Stimulated activated CD4-positive, alpha-beta T cell treated with anti-CD3 and anti-CD28 coated beads, Interleukin-12 subunit alpha, Interleukin-12 subunit beta, amount 100 ng/mL, for 48 hours (primary cell): ENCODE measurements at regions not wholly inside any gene's neighbourhood (a gene's known extent, or its start where the extent isn't known, plus 50 kb on each side); places are given as distances from the start of the nearest gene placed in this dataset.

Source experiments
- DNase-seq, 3 donors: peaks; one replicate each; pipeline ENCODE4 v3.0.0-alpha.2; 2020; ENCODE audit warnings: low read depth in 2 of 3, low spot score in 1 of 3

GRCh38 chr6:14682812-14683211, 563.1 kb upstream of the JARID2 start:
- no peak for DNase-seq

- no peak for DNase-seq
These were observed 556.2 kb upstream of the JARID2 start for GRCh38 chr6:14689639-14690038.

- no peak for DNase-seq
These were observed 555.5 kb upstream of the JARID2 start for GRCh38 chr6:14690120-14691056.

- no peak for DNase-seq
These were observed 553.7 kb upstream of the JARID2 start for GRCh38 chr6:14692208-14692607.

- DNase-seq: no peak
These were observed 552.3 kb upstream of the JARID2 start for GRCh38 chr6:14693301-14694192.

- DNase-seq: no peak
These were observed 551.6 kb upstream of the JARID2 start for GRCh38 chr6:14694308-14694707.

GRCh38 chr6:14695579-14695978, 550.3 kb upstream of the JARID2 start:
- DNase-seq: no peak

- DNase-seq: no peak
These were observed 549.5 kb upstream of the JARID2 start for GRCh38 chr6:14696367-14696766.

GRCh38 chr6:14697427-14697826, 548.4 kb upstream of the JARID2 start:
- DNase-seq: no peak

GRCh38 chr6:14699803-14700601, 545.9 kb upstream of the JARID2 start:
- DNase-seq: no peak

GRCh38 chr6:14701946-14702345, 543.9 kb upstream of the JARID2 start:
- no peak for DNase-seq

GRCh38 chr6:14702678-14703077, 543.2 kb upstream of the JARID2 start:
- DNase-seq: no peak

GRCh38 chr6:14703586-14703985, 542.3 kb upstream of the JARID2 start:
- DNase-seq: no peak

GRCh38 chr6:14704383-14705271, 541.2 kb upstream of the JARID2 start:
- DNase-seq: no peak

GRCh38 chr6:14705841-14706377, 540.0 kb upstream of the JARID2 start:
- no peak for DNase-seq

- peak; percentile 76 to 78 (median 77) for DNase-seq
These were observed 539.4 kb upstream of the JARID2 start for GRCh38 chr6:14706378-14706929.

- DNase-seq: no peak
These were observed 538.6 kb upstream of the JARID2 start for GRCh38 chr6:14707276-14707675.

- no peak for DNase-seq
These were observed 537.9 kb upstream of the JARID2 start for GRCh38 chr6:14707971-14708465.

- DNase-seq: no peak
These were observed 536.7 kb upstream of the JARID2 start for GRCh38 chr6:14709066-14709670.
